ENCODE measurements at regions not wholly inside any gene's neighbourhood (a gene's known extent, or its start where the extent isn't known, plus 50 kb on each side); places are given as distances from the start of the nearest gene placed in this dataset.

DNA sequence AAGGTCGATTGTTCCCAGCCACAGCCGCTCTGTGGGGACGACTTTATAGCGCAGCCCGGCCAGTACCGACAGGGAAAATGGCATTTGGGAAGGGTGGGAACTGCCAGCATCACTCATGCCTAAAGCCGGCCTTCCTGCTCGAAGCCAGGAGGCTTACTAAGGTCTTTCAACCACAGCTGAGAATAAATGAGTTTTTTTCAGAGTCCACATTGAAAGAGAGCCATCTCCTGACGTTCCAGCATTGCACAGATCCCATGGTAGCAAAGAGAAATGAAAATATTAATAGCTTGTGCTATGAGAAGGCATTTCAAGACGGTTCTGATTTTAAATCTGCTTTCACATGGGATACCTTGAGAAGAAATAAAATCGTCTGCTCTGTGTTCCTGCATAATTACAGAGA lies 230.2 kb upstream of the IGF1R start:
- no peak for DNase-seq (ENCODE audit: low spot score)

DNA sequence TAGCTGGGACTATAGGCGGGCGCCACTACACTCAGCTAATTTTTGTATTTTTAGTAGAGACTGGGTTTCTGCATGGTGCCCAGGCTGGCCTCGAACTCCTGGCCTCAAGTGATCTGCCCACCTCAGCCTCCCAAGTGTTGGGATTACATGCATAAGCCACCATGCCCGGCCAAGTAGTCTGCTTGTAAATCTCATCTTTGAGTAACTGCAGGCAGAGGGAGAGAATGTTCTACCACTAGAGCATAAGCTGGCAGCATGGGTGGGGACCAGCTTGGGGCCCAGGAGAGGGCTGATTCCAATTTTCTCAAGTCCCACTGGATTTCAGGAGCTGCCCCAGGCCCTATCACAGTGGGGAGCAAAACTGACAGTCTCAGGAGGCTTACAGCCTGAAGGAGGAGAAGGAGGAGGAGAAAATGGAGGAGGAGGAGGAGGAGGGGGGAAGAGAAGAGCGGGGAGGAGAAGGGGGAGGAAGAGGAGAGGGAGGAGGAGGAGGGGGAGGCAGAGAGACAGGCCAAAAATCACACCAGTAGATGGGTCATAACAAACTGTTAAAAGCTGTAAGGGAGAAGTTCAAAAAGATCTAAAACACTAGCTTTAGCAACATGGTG lies 229.1 kb upstream of the IGF1R start:
- no peak for DNase-seq (ENCODE audit: low spot score)

DNA sequence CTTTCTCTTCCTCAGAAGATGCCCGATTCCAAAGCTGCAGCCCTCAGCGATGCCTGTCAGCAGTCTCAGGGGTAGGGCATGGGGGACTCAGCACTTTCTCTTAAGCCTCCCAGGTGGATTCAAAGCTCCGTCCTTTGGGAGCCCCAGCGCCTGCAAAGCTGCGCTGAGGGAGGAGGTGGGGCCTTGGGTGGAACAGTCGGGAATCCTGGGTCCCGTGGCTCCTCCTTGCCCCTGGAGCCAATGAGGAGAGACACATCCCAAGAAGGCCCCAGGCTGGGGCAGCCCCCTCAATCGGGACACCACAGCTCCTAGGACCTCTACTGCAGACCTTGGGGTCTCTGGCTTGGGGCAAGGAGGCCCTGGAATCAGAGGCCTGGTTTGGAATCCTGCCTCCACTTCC lies 227.5 kb upstream of the IGF1R start:
- no peak for DNase-seq (ENCODE audit: low spot score)

DNA sequence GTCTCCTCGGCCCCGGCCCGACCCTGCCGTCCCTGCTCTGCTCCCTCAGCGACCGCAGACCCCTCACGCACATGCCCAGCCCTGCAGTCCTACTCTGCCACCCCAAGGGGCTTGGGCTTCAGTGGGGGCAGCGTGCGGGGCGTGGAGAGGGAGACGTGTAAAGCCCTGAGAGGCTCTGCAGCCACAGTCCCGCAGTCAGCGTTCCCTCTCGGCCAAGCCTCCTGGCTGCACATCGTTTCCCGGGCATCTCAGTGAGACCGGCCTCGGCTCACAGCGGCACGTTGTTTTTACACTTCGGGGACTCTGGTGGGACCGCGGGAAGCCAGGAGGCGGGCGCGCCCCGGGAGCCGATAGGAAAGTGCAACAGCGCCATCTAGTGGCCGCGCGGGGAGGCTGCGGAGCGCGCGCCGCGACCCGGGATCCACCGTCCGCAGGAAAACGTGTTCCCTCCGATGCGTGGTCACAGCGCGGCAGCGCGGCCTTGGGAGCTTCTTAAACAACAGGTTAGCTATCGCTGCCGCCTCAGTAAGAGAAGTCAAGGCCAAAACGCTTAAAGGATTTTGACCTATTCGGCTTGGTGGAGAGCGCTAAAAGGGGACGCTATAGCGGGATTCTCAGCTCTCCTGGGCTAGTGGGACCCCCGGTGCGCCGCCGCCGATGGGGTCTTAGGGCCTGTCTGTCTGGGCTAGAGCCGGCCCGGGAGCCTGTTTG lies 226.8 kb upstream of the IGF1R start:
- DNase-seq (ENCODE audit: low spot score): peak; percentile 44

DNA sequence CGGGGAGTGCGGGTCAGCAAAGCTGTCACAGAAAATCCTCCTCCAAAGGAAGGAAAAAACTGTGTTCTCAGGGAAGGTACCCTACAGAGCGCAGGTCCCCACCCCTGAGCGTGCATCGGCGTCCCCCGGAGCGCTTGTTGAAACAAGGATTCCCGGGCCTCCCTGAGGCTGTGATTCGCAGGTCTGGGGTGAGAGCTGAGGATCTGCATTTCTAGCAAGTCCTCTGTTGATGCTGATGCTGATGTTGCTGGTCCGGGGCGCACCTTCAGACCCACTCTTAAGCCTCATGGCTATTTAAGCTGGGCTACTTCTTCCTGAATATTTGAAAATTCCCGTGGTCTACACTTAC lies 226.2 kb upstream of the IGF1R start:
- no peak for DNase-seq (ENCODE audit: low spot score)

DNA sequence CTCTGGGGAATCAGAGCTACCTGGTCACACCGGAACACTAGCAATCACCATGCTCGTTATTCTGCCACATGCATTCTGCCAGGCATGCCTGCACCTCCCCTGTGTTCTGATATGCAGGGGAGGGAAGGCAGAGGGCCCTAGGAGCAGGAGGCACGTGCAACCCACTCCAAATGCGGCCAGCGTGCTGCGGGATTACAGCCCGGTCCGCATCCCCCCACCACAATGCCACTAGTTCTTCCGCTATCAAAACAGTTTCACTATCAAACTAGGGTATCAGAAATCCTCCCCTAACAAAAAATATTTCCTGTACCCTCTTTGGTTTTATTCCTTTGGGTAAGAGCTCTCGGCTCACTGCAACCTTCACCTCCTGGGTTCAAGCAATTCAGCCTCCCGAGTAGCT lies 223.2 kb upstream of the IGF1R start:
- DNase-seq (ENCODE audit: low spot score): no peak

DNA sequence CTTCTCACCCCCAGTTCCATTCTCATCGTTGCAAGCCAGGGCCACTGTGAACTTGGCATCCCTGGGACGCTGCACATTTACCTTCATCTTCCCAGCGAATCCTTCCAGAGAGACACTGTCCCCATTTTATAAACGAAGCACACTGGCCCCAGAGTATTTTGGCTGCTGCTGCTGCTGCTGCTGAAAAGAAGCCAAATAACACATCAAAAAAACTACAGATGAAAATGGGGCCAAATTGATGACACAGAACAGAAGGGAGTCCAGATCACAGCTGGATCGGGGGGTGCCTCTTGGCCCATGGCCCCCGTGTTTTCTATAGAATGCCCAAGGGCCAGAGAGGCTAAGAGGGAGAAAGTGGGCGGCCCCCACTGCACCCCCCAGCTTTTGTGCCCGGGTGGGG lies 221.0 kb upstream of the IGF1R start:
- DNase-seq (ENCODE audit: low spot score): no peak

DNA sequence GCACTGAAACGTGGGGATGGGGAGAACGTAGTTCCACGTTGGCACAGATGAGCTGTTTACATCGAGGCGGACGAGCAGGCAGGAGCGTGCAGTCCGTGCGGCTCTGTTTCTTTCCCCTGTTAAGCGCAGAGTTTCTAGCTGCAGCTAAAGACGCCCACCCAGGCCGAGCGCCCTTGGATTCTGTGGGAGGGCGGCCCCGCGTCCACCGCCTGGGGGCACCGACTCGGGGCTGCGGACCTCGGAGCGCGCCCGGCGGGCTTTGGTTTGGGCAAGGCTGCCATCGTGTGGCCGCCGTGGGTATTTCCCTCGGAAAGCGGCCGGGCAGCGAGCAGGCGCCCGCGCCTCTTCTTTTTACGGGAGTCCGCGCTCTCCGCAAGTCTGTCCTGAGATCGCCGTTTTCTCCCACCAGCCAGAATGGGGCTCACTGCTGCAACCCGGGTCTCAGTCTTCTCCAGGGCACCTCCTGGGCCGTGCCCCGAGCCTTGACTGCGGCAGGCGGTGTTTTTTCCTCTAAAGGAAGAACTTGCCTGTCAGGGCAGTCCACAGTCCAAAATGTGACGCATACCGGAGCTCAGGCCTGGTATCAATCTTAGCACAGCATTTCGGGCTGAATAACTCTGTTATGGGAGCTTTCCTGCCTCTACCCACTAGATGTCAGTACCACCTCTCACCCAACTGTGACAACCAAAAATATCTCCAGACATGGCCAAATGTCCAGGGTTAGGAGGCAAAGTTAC lies 219.9 kb upstream of the IGF1R start:
- DNase-seq (ENCODE audit: low spot score): peak; percentile 64

DNA sequence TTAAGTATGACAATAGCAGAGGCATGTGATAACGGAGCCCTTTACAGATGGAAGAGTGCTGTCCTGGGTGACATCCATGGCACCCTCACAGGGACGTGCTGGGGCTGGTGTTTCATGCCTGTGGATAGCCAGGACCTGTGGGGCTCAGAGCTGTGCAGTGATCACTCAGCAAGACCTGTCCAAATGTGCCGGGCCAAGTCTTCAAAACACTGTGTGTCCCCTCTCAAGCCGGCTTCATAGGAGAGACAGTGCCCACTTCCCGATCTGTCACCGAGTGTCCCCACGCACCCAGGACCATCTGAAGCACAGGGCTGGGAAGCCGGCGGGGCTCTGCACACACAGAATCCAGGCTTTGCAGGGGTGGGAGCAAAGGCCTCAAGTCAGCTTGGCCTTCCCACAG lies 217.2 kb upstream of the IGF1R start:
- no peak for DNase-seq (ENCODE audit: low spot score)

DNA sequence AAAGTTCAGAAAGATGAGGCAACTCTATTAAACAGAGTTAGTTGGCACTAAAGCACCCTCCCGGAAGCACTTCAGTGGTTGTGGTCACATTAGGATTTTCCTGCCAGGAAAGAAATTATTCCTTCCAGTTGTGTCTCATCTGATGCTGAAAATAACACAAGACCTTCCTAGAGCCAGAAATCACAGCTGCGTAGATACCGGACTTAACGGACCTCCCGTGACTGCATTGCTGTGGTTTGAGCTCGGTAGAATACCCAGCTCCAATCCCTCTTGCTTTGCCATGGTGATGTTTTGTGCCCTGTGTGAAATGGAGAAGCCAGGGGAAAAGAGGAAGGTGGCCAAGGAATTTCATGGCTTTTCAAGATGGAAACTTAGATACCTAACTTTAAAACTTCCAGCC lies 215.0 kb upstream of the IGF1R start:
- DNase-seq (ENCODE audit: low spot score): no peak

DNA sequence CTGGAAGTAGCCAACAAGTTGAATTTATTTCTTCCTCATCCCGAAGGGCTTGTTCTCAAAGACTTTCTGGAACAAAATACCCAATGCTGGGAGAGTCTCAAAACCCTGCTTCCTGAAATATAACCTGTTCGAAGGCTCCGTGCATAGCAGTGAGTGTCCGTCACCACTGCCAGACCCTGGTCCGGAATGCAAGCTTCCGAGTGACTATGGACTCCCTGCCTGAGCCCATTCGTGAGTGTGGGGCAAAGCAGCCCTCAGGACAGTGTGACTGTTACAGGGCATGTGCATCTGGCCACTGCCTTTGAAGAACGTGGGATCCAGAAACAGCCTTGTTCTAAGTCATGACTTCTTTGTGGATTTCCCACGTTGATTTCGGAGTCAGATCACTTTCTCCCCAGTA lies 214.5 kb upstream of the IGF1R start:
- DNase-seq (ENCODE audit: low spot score): no peak

DNA sequence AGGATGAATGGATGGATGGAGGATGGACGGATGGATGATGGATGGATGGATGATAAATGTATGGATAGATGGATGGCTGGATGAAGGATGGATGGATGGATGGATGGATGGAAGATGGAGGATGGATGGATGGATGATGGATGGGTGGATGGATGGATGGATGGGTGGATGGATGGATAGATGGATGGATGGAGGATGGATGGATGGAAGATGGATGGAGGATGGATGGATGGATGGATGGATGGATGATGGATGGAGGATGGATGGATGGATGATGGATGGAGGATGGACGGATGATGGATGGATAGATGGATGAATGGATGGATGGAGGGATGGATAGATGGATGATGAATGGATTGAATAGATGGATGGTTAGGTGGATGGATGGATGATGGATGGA lies 210.6 kb upstream of the IGF1R start:
- DNase-seq (ENCODE audit: low spot score): no peak

DNA sequence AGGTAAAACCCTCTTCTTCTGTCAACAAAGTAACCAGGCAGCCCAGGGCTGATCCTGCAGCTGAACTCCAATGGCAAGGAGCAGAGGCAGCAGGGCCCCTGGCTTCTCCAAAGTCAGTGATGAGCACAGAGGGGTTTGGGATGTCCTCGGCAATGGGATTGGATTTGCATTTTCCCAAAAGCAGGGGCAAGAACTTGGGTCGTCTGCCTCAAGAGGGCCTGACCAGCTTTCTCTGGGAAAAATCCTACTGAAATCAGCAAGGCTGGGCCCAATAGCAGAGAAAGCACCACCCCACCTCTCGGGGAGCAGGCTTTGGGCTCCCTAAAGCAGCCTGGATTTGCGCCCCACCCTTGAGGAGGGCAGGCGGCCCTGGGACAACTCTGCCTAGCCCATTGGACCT lies 210.0 kb upstream of the IGF1R start:
- DNase-seq (ENCODE audit: low spot score): no peak

DNA sequence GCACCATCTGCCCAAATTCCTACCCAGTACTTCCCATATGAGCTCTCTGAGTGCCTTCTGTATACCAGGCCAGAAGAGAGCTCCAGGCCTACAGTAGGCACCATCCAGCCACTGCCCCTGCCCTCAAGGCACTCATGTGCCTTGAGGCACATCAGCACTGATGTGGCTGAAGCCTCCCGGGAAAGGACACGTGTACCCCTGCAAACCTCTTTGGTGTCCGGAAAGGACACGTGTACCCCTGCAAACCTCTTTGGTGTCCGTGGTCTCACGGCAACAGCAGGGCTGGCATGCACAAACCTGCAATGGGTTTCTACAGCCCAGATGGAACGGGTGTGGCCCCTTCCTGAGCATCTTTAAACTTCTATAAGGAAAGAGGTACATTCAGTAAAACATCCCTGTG lies 209.4 kb upstream of the IGF1R start:
- no peak for DNase-seq (ENCODE audit: low spot score)

DNA sequence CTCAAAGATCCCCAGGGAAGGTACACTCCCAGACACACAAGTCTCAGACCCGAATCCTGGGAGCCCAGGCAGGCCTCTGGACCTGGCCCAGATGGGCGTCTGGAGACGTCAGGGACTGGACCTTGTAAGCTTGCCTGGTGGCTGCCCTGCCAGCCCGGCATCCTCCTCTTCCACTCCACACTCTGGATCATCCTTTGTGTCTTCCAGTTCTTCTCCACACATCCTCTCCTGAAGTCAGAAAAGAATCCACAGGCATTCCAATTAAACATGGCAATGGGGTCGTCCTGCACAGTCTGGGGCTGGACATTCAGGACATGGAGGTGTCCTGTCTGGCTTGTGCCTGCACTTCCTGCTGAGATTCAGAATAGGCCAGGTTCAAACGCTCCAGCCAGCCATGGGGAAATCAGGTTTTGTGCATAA lies 208.8 kb upstream of the IGF1R start:
- DNase-seq (ENCODE audit: low spot score): no peak

DNA sequence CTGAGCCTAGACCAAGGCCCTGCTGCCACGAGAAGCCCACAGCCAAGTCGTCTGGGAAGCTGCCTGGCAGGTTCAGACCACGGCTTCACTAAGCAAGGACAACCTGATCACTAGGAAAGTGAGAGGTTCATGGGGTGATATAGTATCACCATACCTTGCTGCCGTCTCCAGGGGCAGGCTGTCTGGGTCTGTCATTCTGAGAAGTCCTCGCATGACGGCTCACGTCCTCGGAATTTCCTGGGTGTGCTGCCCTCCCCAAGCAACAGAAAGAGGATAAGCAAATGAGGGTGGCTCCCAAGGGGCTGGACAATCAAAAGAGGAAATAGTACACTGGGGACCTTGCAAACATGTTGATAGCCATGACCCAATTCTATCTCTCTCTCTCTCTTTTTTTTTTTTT lies 207.4 kb upstream of the IGF1R start:
- no peak for DNase-seq (ENCODE audit: low spot score)

DNA sequence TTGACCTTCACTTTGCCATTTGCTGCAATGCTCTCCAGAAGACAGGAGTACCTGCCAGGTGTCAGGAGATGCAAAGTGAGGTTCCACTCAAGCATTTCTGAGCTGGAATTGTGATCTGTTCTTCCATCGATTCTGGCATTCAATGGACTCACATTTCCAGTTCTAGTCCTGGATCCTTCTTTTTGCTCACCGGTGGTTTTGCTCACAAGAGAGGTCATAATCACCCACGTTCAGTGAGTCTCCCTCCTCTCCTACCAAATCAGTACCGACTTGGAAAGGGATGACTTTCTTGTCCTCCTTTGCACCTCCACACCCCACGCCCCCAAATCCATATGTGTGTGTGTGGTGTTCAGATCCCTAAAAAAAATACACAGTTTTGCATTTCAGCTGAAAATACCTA lies 206.7 kb upstream of the IGF1R start:
- DNase-seq (ENCODE audit: low spot score): no peak

DNA sequence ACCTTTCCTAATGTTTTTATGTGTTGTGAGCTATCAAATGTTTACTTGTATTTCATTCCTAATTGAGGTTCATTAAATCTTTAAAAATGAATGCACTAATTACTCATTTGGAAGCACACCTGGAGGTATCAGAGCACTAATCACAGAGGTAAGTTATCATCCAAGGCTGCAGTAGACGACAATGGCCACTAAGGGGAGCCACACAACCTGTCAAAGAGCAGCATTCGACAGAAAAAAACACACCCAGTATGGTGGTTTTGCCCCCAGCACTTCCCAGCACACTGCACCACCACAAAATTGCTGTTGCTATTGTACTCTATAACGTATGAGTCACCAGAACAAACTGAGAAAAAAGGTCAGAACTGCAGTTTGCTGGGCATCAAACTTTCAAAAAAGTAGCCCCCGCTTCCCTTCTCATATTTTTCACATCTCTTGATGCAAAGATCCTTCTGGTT lies 205.9 kb upstream of the IGF1R start:
- DNase-seq (ENCODE audit: low spot score): peak; percentile 51

DNA sequence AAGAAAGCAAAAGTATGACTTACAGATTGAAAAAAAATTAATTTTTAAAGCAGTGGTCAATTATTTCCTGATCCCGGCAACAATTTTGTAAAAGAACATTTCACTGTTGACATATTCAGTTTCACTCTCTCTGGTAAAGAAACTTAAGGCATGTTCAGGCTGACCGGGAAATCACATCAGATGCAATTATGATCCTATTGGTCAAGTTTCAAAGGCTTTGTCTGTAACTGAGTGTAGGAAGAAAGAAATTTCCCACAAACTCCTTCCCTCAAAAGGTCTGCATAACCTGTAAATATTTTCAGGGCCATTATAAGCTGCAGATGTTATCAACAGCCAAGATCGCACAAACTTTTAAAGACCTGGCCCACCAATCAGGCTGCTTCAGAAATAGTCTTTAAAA lies 205.4 kb upstream of the IGF1R start:
- DNase-seq (ENCODE audit: low spot score): no peak

DNA sequence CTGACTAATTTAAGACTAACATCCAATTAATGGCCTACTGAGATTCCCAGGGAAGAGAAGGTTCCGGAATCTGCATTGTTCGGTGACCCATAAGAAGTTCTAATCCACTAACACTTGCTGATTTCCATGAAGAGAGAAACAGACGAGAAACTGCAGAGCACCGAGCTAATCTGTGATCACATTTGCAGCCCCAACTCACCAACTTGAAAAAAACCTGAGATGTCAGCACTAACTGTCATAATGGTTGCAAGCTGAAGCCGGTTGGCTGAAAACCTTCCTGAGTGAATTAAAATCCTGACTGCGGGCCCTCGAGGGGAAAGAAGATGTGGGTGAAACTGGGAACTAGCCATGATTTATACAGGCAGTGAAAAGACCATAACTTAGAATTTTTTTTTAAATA lies 204.8 kb upstream of the IGF1R start:
- DNase-seq (ENCODE audit: low spot score): no peak

DNA sequence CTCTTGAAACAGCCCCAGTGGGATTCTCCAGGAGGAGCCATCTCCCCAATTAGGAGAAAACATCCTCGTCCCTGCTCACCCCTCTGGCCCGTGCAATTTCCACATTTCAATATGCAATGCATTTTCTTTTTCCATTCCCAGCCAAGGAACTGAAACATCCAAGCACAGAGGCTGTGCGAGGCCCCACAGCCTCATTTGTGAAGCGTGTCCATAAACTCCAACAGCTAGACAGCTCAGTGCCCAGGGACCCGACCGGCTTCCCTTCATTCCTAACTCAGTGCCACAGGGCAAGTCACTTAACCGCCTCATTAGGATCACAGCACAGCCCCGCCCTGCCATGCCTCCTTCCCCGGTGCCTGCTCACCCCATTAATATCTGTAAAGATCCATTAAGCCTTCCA lies 204.2 kb upstream of the IGF1R start:
- no peak for DNase-seq (ENCODE audit: low spot score)

DNA sequence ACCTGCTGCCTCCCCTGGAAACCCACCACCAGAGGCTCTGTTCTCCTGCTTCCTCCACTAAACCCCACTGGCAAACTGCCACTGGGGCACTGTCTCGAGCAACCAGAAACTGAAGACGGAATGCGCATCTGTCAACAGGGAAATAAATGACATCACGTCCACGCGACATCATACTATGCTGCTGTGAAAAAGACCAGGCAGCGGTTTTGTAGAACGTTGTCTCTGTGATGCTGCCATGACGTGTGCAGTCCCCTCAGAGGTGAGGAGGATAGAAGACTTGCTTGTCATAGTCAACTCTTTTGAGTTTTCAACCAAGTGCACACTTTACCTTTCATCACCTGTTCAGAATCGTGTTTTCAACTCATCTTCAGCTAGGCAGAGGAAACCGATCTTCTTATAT lies 203.0 kb upstream of the IGF1R start:
- no peak for DNase-seq (ENCODE audit: low spot score)

DNA sequence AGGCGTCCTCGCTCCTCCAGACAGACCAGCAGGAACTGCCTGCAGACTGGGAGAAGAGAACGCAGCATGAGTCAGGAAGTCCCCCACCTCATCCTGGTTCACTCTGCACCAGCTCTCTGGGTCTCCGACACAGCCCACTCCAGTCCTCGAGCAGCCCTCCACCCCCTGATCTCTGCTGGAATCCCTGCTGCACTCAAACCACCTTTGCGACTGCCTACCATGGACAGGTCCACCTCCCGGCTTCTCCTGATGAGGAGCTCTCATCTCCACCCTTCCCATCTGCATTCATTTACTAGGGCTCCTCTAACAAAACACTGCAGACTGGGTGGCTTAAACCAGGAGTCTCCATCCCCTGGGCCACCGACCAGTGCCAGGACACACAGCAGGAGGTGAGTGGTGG lies 202.3 kb upstream of the IGF1R start:
- DNase-seq (ENCODE audit: low spot score): no peak

Data from mucosa of gallbladder (tissue), 1 donor.